T-helper 2 cell treated with Interferon-gamma antibody and Interleukin-4, amounts not matched to agents 5 μg/mL and 100 μg/mL, for 36 hours (primary cell): ENCODE measurements at regions not wholly inside any gene's neighbourhood (a gene's known extent, or its start where the extent isn't known, plus 50 kb on each side); places are given as distances from the start of the nearest gene placed in this dataset.

Experiments used
- DNase-seq: peaks from one replicate; pipeline ENCODE4 v3.0.0; 2021; ENCODE audit warnings: low spot score
- H3K27ac Mint-ChIP-seq: one replicate; pipeline ENCODE4 v1.8.0; 2021; ENCODE audit warnings: mild to moderate bottlenecking, mixed read lengths
- H3K27me3 Mint-ChIP-seq: one replicate; pipeline ENCODE4 v1.8.0; 2021; ENCODE audit warnings: low read depth, mixed read lengths
- H3K36me3 Mint-ChIP-seq: one replicate; pipeline ENCODE4 v1.8.0; 2021; ENCODE audit warnings: low read depth, mixed read lengths
- H3K4me1 Mint-ChIP-seq: one replicate; pipeline ENCODE4 v1.8.0; 2021; ENCODE audit warnings: low read depth, mixed read lengths
- H3K4me3 Mint-ChIP-seq: one replicate; pipeline ENCODE4 v1.8.0; 2022; ENCODE audit warnings: mild to moderate bottlenecking, moderate library complexity, mixed read lengths
- H3K9me3 Mint-ChIP-seq: one replicate; pipeline ENCODE4 v1.8.0; 2021; ENCODE audit warnings: mixed read lengths

GRCh38 chr3:177600411-177600810 lies 403.1 kb upstream of the TBL1XR1 start:
- H3K36me3 Mint-ChIP-seq, result peaks cover 9% of the 10 kb centered on the region
- H3K4me1 Mint-ChIP-seq, result peaks cover 58% of the 10 kb centered on the region
- no peak for DNase-seq
- peaks cover 6% of the 10 kb centered on the region for H3K9me3 Mint-ChIP-seq
- no peak overlapping the region for H3K27ac Mint-ChIP-seq
- H3K4me3 Mint-ChIP-seq, result no peak overlapping the region
- no peaks in the 10 kb centered on the region for H3K27me3 Mint-ChIP-seq

GRCh38 chr3:177601152-177601551 lies 403.9 kb upstream of the TBL1XR1 start:
- Mint-ChIP-seq H3K9me3 (peaks cover 11% of the 10 kb centered on the region), H3K36me3 (peaks cover 10% of the 10 kb centered on the region), H3K4me3 (no peak overlapping the region), H3K27ac (no peak overlapping the region), H3K4me1 (peaks cover 51% of the 10 kb centered on the region), H3K27me3 (no peaks in the 10 kb centered on the region)
- DNase-seq, result no peak

GRCh38 chr3:177602601-177603147 lies 405.4 kb upstream of the TBL1XR1 start:
- peaks cover 45% of the 10 kb centered on the region for H3K4me1 Mint-ChIP-seq
- peaks cover 11% of the 10 kb centered on the region for H3K9me3 Mint-ChIP-seq
- no peak overlapping the region for H3K27ac Mint-ChIP-seq

GRCh38 chr3:177603148-177603603 lies 405.9 kb upstream of the TBL1XR1 start:
- H3K4me1 Mint-ChIP-seq, result peaks cover 40% of the 10 kb centered on the region
- no peaks in the 10 kb centered on the region for H3K27me3 Mint-ChIP-seq
- H3K9me3 Mint-ChIP-seq, result peaks cover 11% of the 10 kb centered on the region
- H3K4me3 Mint-ChIP-seq, result no peak overlapping the region
- H3K36me3 Mint-ChIP-seq, result peaks cover 10% of the 10 kb centered on the region
- no peak for DNase-seq
- H3K27ac Mint-ChIP-seq, result no peak overlapping the region

More at GRCh38 chr3:177602601-177603147, 405.4 kb upstream of the TBL1XR1 start:
- H3K36me3 Mint-ChIP-seq, result peaks cover 10% of the 10 kb centered on the region
- no peak for DNase-seq
- no peak overlapping the region for H3K4me3 Mint-ChIP-seq
- H3K27me3 Mint-ChIP-seq, result no peaks in the 10 kb centered on the region

- H3K9me3 Mint-ChIP-seq, result peaks cover 8% of the 10 kb centered on the region
- no peak for DNase-seq
- H3K4me3 Mint-ChIP-seq, result no peak overlapping the region
- peaks cover 8% of the 10 kb centered on the region for H3K36me3 Mint-ChIP-seq
- no peak overlapping the region for H3K27ac Mint-ChIP-seq
- no peaks in the 10 kb centered on the region for H3K27me3 Mint-ChIP-seq
- H3K4me1 Mint-ChIP-seq, result peaks cover 32% of the 10 kb centered on the region
Observed at GRCh38 chr3:177604181-177604580, 406.9 kb upstream of the TBL1XR1 start.

GRCh38 chr3:177606891-177607290 lies 409.6 kb upstream of the TBL1XR1 start:
- Mint-ChIP-seq H3K27me3 (peaks cover 4% of the 10 kb centered on the region), H3K9me3 (peaks cover 5% of the 10 kb centered on the region), H3K4me1 (peaks cover 20% of the 10 kb centered on the region), H3K36me3 (peaks cover 4% of the 10 kb centered on the region), H3K27ac (no peak overlapping the region), H3K4me3 (no peak overlapping the region)
- DNase-seq, result no peak

GRCh38 chr3:177607589-177607988 lies 410.3 kb upstream of the TBL1XR1 start:
- peaks cover 14% of the 10 kb centered on the region for H3K4me1 Mint-ChIP-seq
- H3K27me3 Mint-ChIP-seq, result peaks cover 4% of the 10 kb centered on the region
- no peak overlapping the region for H3K27ac Mint-ChIP-seq
- no peak overlapping the region for H3K4me3 Mint-ChIP-seq
- peaks cover 4% of the 10 kb centered on the region for H3K36me3 Mint-ChIP-seq
- no peak for DNase-seq
- peaks cover 5% of the 10 kb centered on the region for H3K9me3 Mint-ChIP-seq

GRCh38 chr3:177608443-177608842 lies 411.2 kb upstream of the TBL1XR1 start:
- peaks cover 4% of the 10 kb centered on the region for H3K27me3 Mint-ChIP-seq
- no peak overlapping the region for H3K4me3 Mint-ChIP-seq
- no peak overlapping the region for H3K27ac Mint-ChIP-seq
- H3K36me3 Mint-ChIP-seq, result peaks cover 4% of the 10 kb centered on the region
- peaks cover 11% of the 10 kb centered on the region for H3K4me1 Mint-ChIP-seq
- H3K9me3 Mint-ChIP-seq, result peaks cover 5% of the 10 kb centered on the region
- no peak for DNase-seq

- H3K4me3 Mint-ChIP-seq, result no peak overlapping the region
- H3K27ac Mint-ChIP-seq, result no peak overlapping the region
Observed at GRCh38 chr3:177609613-177610012, 412.3 kb upstream of the TBL1XR1 start.

GRCh38 chr3:177610262-177610661 lies 413.0 kb upstream of the TBL1XR1 start:
- Mint-ChIP-seq H3K4me1 (peaks cover 14% of the 10 kb centered on the region), H3K27me3 (peaks cover 4% of the 10 kb centered on the region)

More at GRCh38 chr3:177609613-177610012, 412.3 kb upstream of the TBL1XR1 start:
- DNase-seq, result no peak
- Mint-ChIP-seq H3K9me3 (peaks cover 5% of the 10 kb centered on the region), H3K36me3 (peaks cover 3% of the 10 kb centered on the region), H3K27me3 (peaks cover 4% of the 10 kb centered on the region), H3K4me1 (peaks cover 9% of the 10 kb centered on the region)

GRCh38 chr3:177610686-177611633 lies 413.7 kb upstream of the TBL1XR1 start:
- Mint-ChIP-seq H3K9me3 (no peaks in the 10 kb centered on the region), H3K27ac (no peak overlapping the region), H3K4me1 (peaks cover 14% of the 10 kb centered on the region), H3K4me3 (no peak overlapping the region), H3K27me3 (peaks cover 4% of the 10 kb centered on the region), H3K36me3 (no peaks in the 10 kb centered on the region)
- no peak for DNase-seq

More at GRCh38 chr3:177610262-177610661, 413.0 kb upstream of the TBL1XR1 start:
- Mint-ChIP-seq H3K27ac (no peak overlapping the region), H3K4me3 (no peak overlapping the region), H3K36me3 (peaks cover 1% of the 10 kb centered on the region), H3K9me3 (peaks cover 5% of the 10 kb centered on the region)
- no peak for DNase-seq

- H3K4me3 Mint-ChIP-seq, result no peak overlapping the region
- H3K27ac Mint-ChIP-seq, result no peak overlapping the region
- no peaks in the 10 kb centered on the region for H3K36me3 Mint-ChIP-seq
- H3K4me1 Mint-ChIP-seq, result peaks cover 9% of the 10 kb centered on the region
- H3K9me3 Mint-ChIP-seq, result no peaks in the 10 kb centered on the region
- peaks cover 4% of the 10 kb centered on the region for H3K27me3 Mint-ChIP-seq
- DNase-seq, result no peak
Observed at GRCh38 chr3:177611752-177612334, 414.6 kb upstream of the TBL1XR1 start.

- Mint-ChIP-seq H3K27ac (no peak overlapping the region), H3K4me1 (peaks cover 4% of the 10 kb centered on the region), H3K4me3 (no peak overlapping the region), H3K27me3 (peaks cover 4% of the 10 kb centered on the region), H3K9me3 (no peaks in the 10 kb centered on the region), H3K36me3 (no peaks in the 10 kb centered on the region)
- DNase-seq, result no peak
Observed at GRCh38 chr3:177613901-177614300, 416.6 kb upstream of the TBL1XR1 start.

GRCh38 chr3:177615015-177615414 lies 417.7 kb upstream of the TBL1XR1 start:
- Mint-ChIP-seq H3K27me3 (no peaks in the 10 kb centered on the region), H3K4me1 (peaks cover 4% of the 10 kb centered on the region), H3K9me3 (no peaks in the 10 kb centered on the region), H3K27ac (no peak overlapping the region), H3K36me3 (no peaks in the 10 kb centered on the region), H3K4me3 (no peak overlapping the region)
- DNase-seq, result no peak
